Neural cell (in vitro differentiated cells): ENCODE measurements at regions not wholly inside any gene's neighbourhood (a gene's known extent, or its start where the extent isn't known, plus 50 kb on each side); places are given as distances from the start of the nearest gene placed in this dataset.

Source experiments
- H2AFZ ChIP-seq: fragments of 200-600, 300-800 bp; sonication (generic), shearing (Covaris generic); 2 replicates; pipeline ENCODE4 v1.6.0; 2014; ENCODE audit warnings: low read depth, mild to moderate bottlenecking, antibody characterized with exemption, low read length, moderate library complexity
- H3F3A ChIP-seq: fragments of 200-600 bp; shearing (Covaris generic); 2 replicates; pipeline ENCODE4 v1.6.1; 2016; ENCODE audit warnings: mild to moderate bottlenecking, moderate library complexity, mixed read lengths, antibody characterized with exemption, low read length; ENCODE audit not compliant: insufficient read depth, poor library complexity, severe bottlenecking
- H3K27ac ChIP-seq: fragments of 200-600, 300-800 bp; sonication (generic), shearing (Covaris generic); 2 replicates; pipeline ENCODE4 v1.5.1; 2014; ENCODE audit warnings: mild to moderate bottlenecking, low read length, moderate library complexity
- H3K27me3 ChIP-seq: fragments of 300-800, 200-600 bp; sonication (generic), shearing (Covaris generic); 2 replicates; pipeline ENCODE4 v1.6.0; 2014; ENCODE audit warnings: mild to moderate bottlenecking, low read depth, low read length, moderate library complexity; ENCODE audit not compliant: insufficient read depth
- H3K36me3 ChIP-seq: fragments of 300-800, 200-600 bp; sonication (generic), shearing (Covaris generic); 2 replicates; pipeline ENCODE4 v1.5.1; 2014; ENCODE audit warnings: mild to moderate bottlenecking, antibody characterized with exemption, low read length, moderate library complexity; ENCODE audit not compliant: insufficient read depth
- H3K4me2 ChIP-seq: fragments of 300-800, 200-600 bp; sonication (generic), shearing (Covaris generic); 2 replicates; pipeline ENCODE4 v1.6.0; 2014; ENCODE audit warnings: mild to moderate bottlenecking, low read length
- H3K4me3 ChIP-seq: fragments of 300-800, 200-600 bp; sonication (generic), shearing (Covaris generic); 2 replicates; pipeline ENCODE4 v1.5.1; 2014; ENCODE audit warnings: mild to moderate bottlenecking, low read length, moderate library complexity
- H3K79me2 ChIP-seq: fragments of 200-600 bp; shearing (Covaris generic); replicated peaks from 2 replicates; pipeline ENCODE4 v1.6.0; 2014; ENCODE audit warnings: mild to moderate bottlenecking, low read length, moderate library complexity; ENCODE audit not compliant: insufficient read depth
- H3K9ac ChIP-seq: fragments of 300-800, 200-600 bp; sonication (generic), shearing (Covaris generic); 2 replicates; pipeline ENCODE4 v1.6.1; 2016; ENCODE audit warnings: mild to moderate bottlenecking, low read length, mixed read lengths
- H3K9me2 ChIP-seq: fragments of 200-600 bp; shearing (Covaris generic); 2 replicates; pipeline ENCODE4 v1.6.1; 2016; ENCODE audit warnings: mild to moderate bottlenecking, low read length, mixed read lengths; ENCODE audit not compliant: insufficient read depth
- H3K9me3 ChIP-seq: fragments of 200-600, 300-800 bp; sonication (generic), shearing (Covaris generic); 2 replicates; pipeline ENCODE4 v1.6.1; 2016; ENCODE audit warnings: mild to moderate bottlenecking, mixed run types, low read length, moderate library complexity, mixed read lengths
- H4K20me1 ChIP-seq: fragments of 200-600 bp; shearing (Covaris generic); 2 replicates; pipeline ENCODE4 v1.6.1; 2016; ENCODE audit warnings: mild to moderate bottlenecking, mixed run types; ENCODE audit not compliant: insufficient read depth
- EP300 ChIP-seq: fragments of 450-650 bp; conservative IDR thresholded peaks from 2 replicates; pipeline ENCODE4 v1.6.1; 2014; ENCODE audit warnings: antibody characterized with exemption, mild to moderate bottlenecking, moderate library complexity; ENCODE audit not compliant: poor library complexity, severe bottlenecking
- EZH2 ChIP-seq: fragments of 200-600, 300-800 bp; shearing (Covaris generic), sonication (generic); IDR thresholded peaks from 2 replicates; pipeline ENCODE4 v1.6.1; 2014; ENCODE audit warnings: antibody characterized with exemption, low read length, borderline replicate concordance, mild to moderate bottlenecking; ENCODE audit not compliant: insufficient read depth, poor library complexity, severe bottlenecking
- MXI1 ChIP-seq: fragments of 450-650 bp; conservative IDR thresholded peaks from 2 replicates; pipeline ENCODE4 v1.6.1; 2014; ENCODE audit warnings: antibody characterized with exemption, mild to moderate bottlenecking; ENCODE audit not compliant: poor library complexity, severe bottlenecking
- POLR2AphosphoS5 ChIP-seq: IDR thresholded peaks from 2 replicates; pipeline ENCODE4 v1.6.1; 2012
- RAD21 ChIP-seq: fragments of 450-650 bp; conservative IDR thresholded peaks from 2 replicates; pipeline ENCODE4 v1.6.1; 2014; ENCODE audit warnings: antibody characterized with exemption, mild to moderate bottlenecking, moderate library complexity
- REST ChIP-seq: IDR thresholded peaks from 2 replicates; pipeline ENCODE4 v1.6.1; 2012; ENCODE audit warnings: borderline replicate concordance
- SMC3 ChIP-seq: fragments of 450-650 bp; conservative IDR thresholded peaks from 2 replicates; pipeline ENCODE4 v1.6.1; 2014; ENCODE audit warnings: antibody characterized with exemption, mild to moderate bottlenecking, moderate library complexity; ENCODE audit not compliant: poor library complexity
- TAF1 ChIP-seq: IDR thresholded peaks from 2 replicates; pipeline ENCODE4 v1.6.1; 2012; ENCODE audit warnings: low read depth
- TF ChIP-seq, protein P1 (sequence below): fragments of 450-650 bp; IDR thresholded peaks from 2 replicates; pipeline ENCODE4 v1.5.1; 2014; ENCODE audit warnings: antibody characterized with exemption, mild to moderate bottlenecking, moderate library complexity; ENCODE audit not compliant: poor library complexity, severe bottlenecking

GRCh38 chr10:33800986-33801385 lies 466.5 kb upstream of the NRP1 start:
- Histone ChIP-seq H3F3A (no peaks in the 10 kb centered on the region), H3K36me3 (no peaks in the 10 kb centered on the region), H2AFZ (no peak overlapping the region), H3K4me2 (no peak overlapping the region), H3K79me2 (no peaks in the 10 kb centered on the region), H3K9ac (no peak overlapping the region), H3K27ac (no peak overlapping the region), H3K4me3 (no peak overlapping the region), H3K9me3 (no peaks in the 10 kb centered on the region), H3K9me2 (no peaks in the 10 kb centered on the region), H4K20me1 (no peaks in the 10 kb centered on the region), H3K27me3 (no peaks in the 10 kb centered on the region)
- no peak for TF ChIP-seq EP300
- TF ChIP-seq REST, result no peak
- no peak for TF ChIP-seq TAF1
- TF ChIP-seq RAD21, result no peak
- no peak for TF ChIP-seq POLR2AphosphoS5
- no peak for TF ChIP-seq EZH2
- no peak for TF ChIP-seq MXI1
- no peak for TF ChIP-seq SMC3
- TF ChIP-seq, protein P1, sequence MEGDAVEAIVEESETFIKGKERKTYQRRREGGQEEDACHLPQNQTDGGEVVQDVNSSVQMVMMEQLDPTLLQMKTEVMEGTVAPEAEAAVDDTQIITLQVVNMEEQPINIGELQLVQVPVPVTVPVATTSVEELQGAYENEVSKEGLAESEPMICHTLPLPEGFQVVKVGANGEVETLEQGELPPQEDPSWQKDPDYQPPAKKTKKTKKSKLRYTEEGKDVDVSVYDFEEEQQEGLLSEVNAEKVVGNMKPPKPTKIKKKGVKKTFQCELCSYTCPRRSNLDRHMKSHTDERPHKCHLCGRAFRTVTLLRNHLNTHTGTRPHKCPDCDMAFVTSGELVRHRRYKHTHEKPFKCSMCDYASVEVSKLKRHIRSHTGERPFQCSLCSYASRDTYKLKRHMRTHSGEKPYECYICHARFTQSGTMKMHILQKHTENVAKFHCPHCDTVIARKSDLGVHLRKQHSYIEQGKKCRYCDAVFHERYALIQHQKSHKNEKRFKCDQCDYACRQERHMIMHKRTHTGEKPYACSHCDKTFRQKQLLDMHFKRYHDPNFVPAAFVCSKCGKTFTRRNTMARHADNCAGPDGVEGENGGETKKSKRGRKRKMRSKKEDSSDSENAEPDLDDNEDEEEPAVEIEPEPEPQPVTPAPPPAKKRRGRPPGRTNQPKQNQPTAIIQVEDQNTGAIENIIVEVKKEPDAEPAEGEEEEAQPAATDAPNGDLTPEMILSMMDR, result no peak

DNA sequence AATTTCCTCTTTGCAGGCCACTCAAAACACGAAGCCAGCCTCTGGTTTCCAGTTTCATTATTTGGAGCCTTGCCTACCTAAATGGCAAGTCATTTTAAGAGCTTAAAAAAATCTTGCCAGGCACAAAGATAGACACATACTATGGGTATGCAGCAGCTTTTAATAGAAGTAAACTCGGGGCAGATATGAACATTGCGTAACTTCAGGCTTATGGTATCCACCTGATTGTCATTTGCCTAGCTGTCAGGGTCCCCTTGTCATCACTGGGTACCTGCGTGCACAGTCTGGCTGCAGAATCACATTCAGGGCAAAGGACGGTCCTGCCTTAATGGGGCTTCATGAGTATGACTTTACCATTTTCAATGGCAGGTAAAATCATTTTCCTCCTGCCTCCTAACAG lies 466.1 kb upstream of the NRP1 start:
- Histone ChIP-seq H3K9me2 (no peaks in the 10 kb centered on the region), H3K4me3 (no peak overlapping the region), H2AFZ (no peak overlapping the region), H3F3A (no peaks in the 10 kb centered on the region), H3K36me3 (no peaks in the 10 kb centered on the region), H3K27ac (no peak overlapping the region), H3K27me3 (no peaks in the 10 kb centered on the region), H3K9ac (no peak overlapping the region), H4K20me1 (no peaks in the 10 kb centered on the region), H3K79me2 (no peaks in the 10 kb centered on the region), H3K4me2 (no peak overlapping the region), H3K9me3 (no peaks in the 10 kb centered on the region)
- no peak for TF ChIP-seq SMC3
- TF ChIP-seq MXI1, result no peak
- TF ChIP-seq RAD21, result no peak
- TF ChIP-seq EP300, result no peak
- no peak for TF ChIP-seq REST
- no peak for TF ChIP-seq POLR2AphosphoS5
- no peak for TF ChIP-seq TAF1
- TF ChIP-seq, protein P1, result no peak
- no peak for TF ChIP-seq EZH2
